ENCODE measurements at regions not wholly inside any gene's neighbourhood (a gene's known extent, or its start where the extent isn't known, plus 50 kb on each side); places are given as distances from the start of the nearest gene placed in this dataset.
A peak's percentile ranks its signal among the peaks of the same experiment; 100 is the strongest.

DNA sequence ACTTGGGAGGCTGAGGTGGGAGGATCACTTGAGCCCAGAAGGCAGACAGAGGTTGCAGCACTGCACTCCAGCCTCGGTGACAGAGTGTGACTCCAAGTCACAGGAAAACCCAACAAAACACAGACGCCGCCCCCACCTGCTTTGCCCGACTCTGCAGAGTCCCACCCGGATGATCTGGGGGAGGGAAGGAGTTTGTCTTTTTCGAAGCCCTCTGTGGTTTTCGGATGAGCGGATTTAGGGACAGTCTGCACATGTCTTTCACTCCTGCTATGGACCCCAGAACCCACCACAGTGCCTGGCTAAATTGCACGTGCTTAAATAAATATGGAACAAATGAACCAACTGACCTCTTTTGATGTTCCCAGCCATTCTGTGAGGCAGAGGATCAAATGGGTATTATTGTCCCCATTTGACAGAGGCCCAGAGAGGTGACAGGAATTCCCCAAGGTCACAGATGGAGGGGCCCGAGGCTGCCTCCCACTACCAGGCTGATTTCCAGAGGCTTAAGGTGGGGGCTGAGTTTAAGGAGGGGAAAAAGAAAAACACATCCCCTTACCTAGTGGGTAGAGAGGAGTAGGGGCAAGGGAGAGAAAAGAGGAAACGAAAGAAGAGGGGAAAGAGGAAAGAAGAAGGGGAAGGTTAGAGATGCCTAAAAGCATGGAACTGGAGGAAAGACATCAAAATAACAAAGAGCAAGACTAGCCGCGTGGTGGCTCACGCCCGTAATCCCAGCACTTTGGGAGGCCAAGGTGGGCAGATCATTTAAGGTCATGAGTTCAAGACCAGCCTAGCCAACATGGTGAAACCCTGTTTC lies 59.4 kb upstream of the TFRC start:
- no peaks in the 10 kb centered on the region for H3K9me2 ChIP-seq (replicated peaks; ENCODE audit: low read depth, low read length)
- H3K4me1 ChIP-seq (ENCODE audit: insufficient read depth, low read length, poor library complexity, severe bottlenecking) = peaks cover 16% of the 10 kb centered on the region
- no peak overlapping the region for H3K4me3 ChIP-seq (ENCODE audit: low read length, poor library complexity, severe bottlenecking)
- H3K4me2 ChIP-seq (ENCODE audit: low read depth, low read length, poor library complexity, severe bottlenecking) = no peak overlapping the region
- H2AFZ ChIP-seq (ENCODE audit: low read length) = no peak overlapping the region
- H3K9ac ChIP-seq (ENCODE audit: low read depth, low read length, poor library complexity, severe bottlenecking) = no peak overlapping the region
- no peaks in the 10 kb centered on the region for H3K9me3 ChIP-seq (ENCODE audit: insufficient read depth, low read depth, low read length)
- no peaks in the 10 kb centered on the region for H3K36me3 ChIP-seq (ENCODE audit: insufficient read depth, low read length)
- no peaks in the 10 kb centered on the region for H3F3A ChIP-seq (ENCODE audit: low read depth)
- TF ChIP-seq, protein P1, sequence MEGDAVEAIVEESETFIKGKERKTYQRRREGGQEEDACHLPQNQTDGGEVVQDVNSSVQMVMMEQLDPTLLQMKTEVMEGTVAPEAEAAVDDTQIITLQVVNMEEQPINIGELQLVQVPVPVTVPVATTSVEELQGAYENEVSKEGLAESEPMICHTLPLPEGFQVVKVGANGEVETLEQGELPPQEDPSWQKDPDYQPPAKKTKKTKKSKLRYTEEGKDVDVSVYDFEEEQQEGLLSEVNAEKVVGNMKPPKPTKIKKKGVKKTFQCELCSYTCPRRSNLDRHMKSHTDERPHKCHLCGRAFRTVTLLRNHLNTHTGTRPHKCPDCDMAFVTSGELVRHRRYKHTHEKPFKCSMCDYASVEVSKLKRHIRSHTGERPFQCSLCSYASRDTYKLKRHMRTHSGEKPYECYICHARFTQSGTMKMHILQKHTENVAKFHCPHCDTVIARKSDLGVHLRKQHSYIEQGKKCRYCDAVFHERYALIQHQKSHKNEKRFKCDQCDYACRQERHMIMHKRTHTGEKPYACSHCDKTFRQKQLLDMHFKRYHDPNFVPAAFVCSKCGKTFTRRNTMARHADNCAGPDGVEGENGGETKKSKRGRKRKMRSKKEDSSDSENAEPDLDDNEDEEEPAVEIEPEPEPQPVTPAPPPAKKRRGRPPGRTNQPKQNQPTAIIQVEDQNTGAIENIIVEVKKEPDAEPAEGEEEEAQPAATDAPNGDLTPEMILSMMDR (conservative IDR thresholded peaks at IDR 0.05; ENCODE audit: low read length) = no peak
- TF ChIP-seq EZH2phosphoT487 (IDR thresholded peaks at IDR 0.05; ENCODE audit: borderline replicate concordance) = no peak
- H3K79me2 ChIP-seq (ENCODE audit: insufficient read depth, low read length) = no peaks in the 10 kb centered on the region
- H4K20me1 ChIP-seq (ENCODE audit: insufficient read depth, low read length, poor library complexity, severe bottlenecking) = no peaks in the 10 kb centered on the region
- no peaks in the 10 kb centered on the region for H3K27me3 ChIP-seq (ENCODE audit: insufficient read depth, low read length, poor library complexity, severe bottlenecking)

DNA sequence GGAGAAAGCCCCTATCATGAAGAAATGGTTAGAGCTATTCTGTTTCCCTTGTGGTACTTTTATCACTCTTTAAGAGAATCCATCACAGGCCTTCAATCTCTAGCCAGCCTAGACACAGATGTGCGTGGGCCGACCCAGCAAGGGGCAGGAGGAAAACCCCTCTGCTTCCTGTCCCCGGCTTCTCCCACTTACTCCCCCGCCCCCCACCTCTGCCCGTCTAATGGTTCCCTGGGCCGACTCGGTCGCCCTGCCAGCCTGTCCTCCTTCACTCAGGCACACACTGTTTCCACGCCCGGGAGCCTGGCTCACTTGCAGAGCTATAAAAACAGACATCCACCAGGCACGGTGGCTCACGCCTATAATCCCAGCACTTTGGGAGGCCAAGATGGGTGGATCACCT lies 58.3 kb upstream of the TFRC start:
- TF ChIP-seq, protein P1 (conservative IDR thresholded peaks at IDR 0.05; ENCODE audit: low read length) = no peak
- no peak for TF ChIP-seq EZH2phosphoT487 (IDR thresholded peaks at IDR 0.05; ENCODE audit: borderline replicate concordance)
- no peaks in the 10 kb centered on the region for H3K9me2 ChIP-seq (replicated peaks; ENCODE audit: low read depth, low read length)
- H3K4me3 ChIP-seq (ENCODE audit: low read length, poor library complexity, severe bottlenecking) = no peak overlapping the region
- no peak overlapping the region for H2AFZ ChIP-seq (ENCODE audit: low read length)
- no peak overlapping the region for H3K4me2 ChIP-seq (ENCODE audit: low read depth, low read length, poor library complexity, severe bottlenecking)
- no peaks in the 10 kb centered on the region for H3K27me3 ChIP-seq (ENCODE audit: insufficient read depth, low read length, poor library complexity, severe bottlenecking)
- no peaks in the 10 kb centered on the region for H3K79me2 ChIP-seq (ENCODE audit: insufficient read depth, low read length)
- no peaks in the 10 kb centered on the region for H3K36me3 ChIP-seq (ENCODE audit: insufficient read depth, low read length)
- H4K20me1 ChIP-seq (ENCODE audit: insufficient read depth, low read length, poor library complexity, severe bottlenecking) = no peaks in the 10 kb centered on the region
- H3K9me3 ChIP-seq (ENCODE audit: insufficient read depth, low read depth, low read length) = no peaks in the 10 kb centered on the region
- peaks cover 24% of the 10 kb centered on the region for H3K4me1 ChIP-seq (ENCODE audit: insufficient read depth, low read length, poor library complexity, severe bottlenecking)
- peak overlapping the region; percentile 14 for H3K9ac ChIP-seq (ENCODE audit: low read depth, low read length, poor library complexity, severe bottlenecking)
- no peaks in the 10 kb centered on the region for H3F3A ChIP-seq (ENCODE audit: low read depth)

DNA sequence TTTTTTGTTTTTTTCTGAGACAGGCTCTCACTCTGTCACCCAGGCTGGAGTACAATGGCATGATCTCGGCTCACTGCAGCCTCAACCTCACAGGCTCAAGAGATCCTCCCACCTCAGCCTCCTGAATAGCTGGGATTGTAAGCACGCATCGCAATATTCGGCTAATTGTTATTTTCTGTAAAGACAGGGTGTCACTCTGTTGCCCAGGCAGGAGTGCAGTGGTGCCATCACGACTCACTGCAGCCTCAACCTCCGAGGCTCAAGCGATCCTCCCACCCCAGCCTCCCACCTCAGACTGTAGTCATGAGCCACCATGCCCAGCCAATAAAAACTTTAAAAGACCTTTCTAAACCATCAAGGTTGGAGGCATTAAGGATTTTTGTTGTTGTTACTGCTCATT lies 57.4 kb upstream of the TFRC start:
- H3K9ac ChIP-seq (ENCODE audit: low read depth, low read length, poor library complexity, severe bottlenecking) = no peak overlapping the region
- H3K9me3 ChIP-seq (ENCODE audit: insufficient read depth, low read depth, low read length) = no peaks in the 10 kb centered on the region
- no peaks in the 10 kb centered on the region for H3K36me3 ChIP-seq (ENCODE audit: insufficient read depth, low read length)
- H3K4me1 ChIP-seq (ENCODE audit: insufficient read depth, low read length, poor library complexity, severe bottlenecking) = peaks cover 24% of the 10 kb centered on the region
- H3K79me2 ChIP-seq (ENCODE audit: insufficient read depth, low read length) = no peaks in the 10 kb centered on the region
- no peaks in the 10 kb centered on the region for H4K20me1 ChIP-seq (ENCODE audit: insufficient read depth, low read length, poor library complexity, severe bottlenecking)
- H2AFZ ChIP-seq (ENCODE audit: low read length) = no peak overlapping the region
- no peaks in the 10 kb centered on the region for H3K9me2 ChIP-seq (replicated peaks; ENCODE audit: low read depth, low read length)
- H3K27me3 ChIP-seq (ENCODE audit: insufficient read depth, low read length, poor library complexity, severe bottlenecking) = no peaks in the 10 kb centered on the region
- H3F3A ChIP-seq (ENCODE audit: low read depth) = no peaks in the 10 kb centered on the region
- TF ChIP-seq EZH2phosphoT487 (IDR thresholded peaks at IDR 0.05; ENCODE audit: borderline replicate concordance) = no peak
- TF ChIP-seq, protein P1 (conservative IDR thresholded peaks at IDR 0.05; ENCODE audit: low read length) = no peak
- no peak overlapping the region for H3K4me3 ChIP-seq (ENCODE audit: low read length, poor library complexity, severe bottlenecking)
- H3K4me2 ChIP-seq (ENCODE audit: low read depth, low read length, poor library complexity, severe bottlenecking) = no peak overlapping the region
